Spleen (tissue), 3 donors: ENCODE measurements at regions not wholly inside any gene's neighbourhood (a gene's known extent, or its start where the extent isn't known, plus 50 kb on each side); places are given as distances from the start of the nearest gene placed in this dataset.

Experiments
- POLR2A ChIP-seq, 3 donors: fragments of 450-650 bp; IDR thresholded peaks; one replicate each; pipeline ENCODE4 v1.5.1; 2017; ENCODE audit warnings: antibody characterized with exemption in 3 of 3, mild to moderate bottlenecking in 1 of 3
- POLR2AphosphoS5 ChIP-seq, 3 donors: sonication (generic); formaldehyde crosslinking; IDR thresholded peaks; one replicate each; pipeline ENCODE4 v1.5.1; 2017; ENCODE audit warnings: antibody characterized with exemption in 3 of 3

DNA sequence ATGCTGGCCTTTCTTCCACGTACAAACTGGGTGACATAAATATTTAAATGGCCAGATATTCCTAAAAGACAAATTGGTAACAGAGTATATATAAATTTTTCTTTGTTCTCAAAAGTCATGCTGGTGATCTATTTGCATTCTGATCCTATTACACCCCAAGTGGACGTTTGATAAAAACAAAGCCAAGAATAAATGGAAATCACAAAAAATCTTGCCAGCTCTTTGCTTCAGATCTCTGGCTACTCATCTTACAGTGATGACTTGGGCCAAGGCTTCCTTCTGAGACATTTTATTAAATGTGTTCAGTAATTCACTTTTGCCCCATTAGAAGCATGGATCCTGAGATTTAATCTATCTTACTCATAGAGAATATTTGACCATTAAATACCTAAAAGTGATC, 444.3 kb upstream of the PIK3R1 start:
- TF ChIP-seq POLR2AphosphoS5 (IDR thresholded peaks at IDR 0.05) (no peak), POLR2A (IDR thresholded peaks at IDR 0.05) (no peak)
